ENCODE measurements at regions not wholly inside any gene's neighbourhood (a gene's known extent, or its start where the extent isn't known, plus 50 kb on each side); places are given as distances from the start of the nearest gene placed in this dataset.

GRCh38 chr15:38652183-38652794, 87.7 kb upstream of the RASGRP1 start:
- H3K27me3 ChIP-seq (ENCODE audit: control insufficient read depth, insufficient read depth, low read length), result peaks cover 32% of the 10 kb centered on the region
- no peak overlapping the region for H3K27ac ChIP-seq (ENCODE audit: low read depth, low read length)
- CTCF ChIA-PET, result no interaction called here
- POLR2A ChIA-PET, result no interaction called here
- H3K4me3 ChIP-seq (ENCODE audit: low read depth, low read length), result no peak overlapping the region
- H3K9me3 ChIP-seq (ENCODE audit: control insufficient read depth, insufficient read depth, low read length), result no peaks in the 10 kb centered on the region
- no peak for DNase-seq (ENCODE audit: low read depth, low spot score)
- no peak for TF ChIP-seq CTCF (IDR thresholded peaks at IDR 0.05; ENCODE audit: low read depth, low read length)

DNA sequence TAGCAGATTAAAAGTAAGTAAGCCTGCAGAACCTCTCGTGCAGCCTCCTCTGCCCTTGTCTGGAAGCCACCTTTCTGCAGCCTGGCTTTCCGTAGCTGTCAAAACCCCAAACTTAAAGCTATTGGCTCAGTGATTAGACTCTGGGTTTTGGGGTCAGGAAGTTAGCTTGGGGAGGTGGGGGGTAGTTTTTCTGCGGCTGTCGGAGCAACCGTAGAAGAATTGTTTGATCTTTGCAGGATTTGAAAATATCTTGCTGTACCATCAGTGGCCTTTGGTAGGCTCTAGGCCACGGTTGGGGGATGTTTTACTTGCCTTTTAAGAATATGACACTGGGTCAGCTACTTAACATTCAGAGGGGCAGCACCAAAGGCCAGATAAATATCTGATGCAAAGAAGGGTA, 88.4 kb upstream of the RASGRP1 start:
- Histone ChIP-seq H3K27me3 (ENCODE audit: control insufficient read depth, insufficient read depth, low read length) (peaks cover 30% of the 10 kb centered on the region), H3K4me3 (ENCODE audit: low read depth, low read length) (no peak overlapping the region), H3K9me3 (ENCODE audit: control insufficient read depth, insufficient read depth, low read length) (no peaks in the 10 kb centered on the region), H3K27ac (ENCODE audit: low read depth, low read length) (no peak overlapping the region)
- DNase-seq (ENCODE audit: low read depth, low spot score), result no peak
- no peak for TF ChIP-seq CTCF (IDR thresholded peaks at IDR 0.05; ENCODE audit: low read depth, low read length)
- ChIA-PET CTCF (interaction anchor here (1.2 kb wide), 1 partner anchor 89 kb away, joined by 4 read pairs; the partner anchor contains the start of gene RASGRP1), POLR2A (no interaction called here)

DNA sequence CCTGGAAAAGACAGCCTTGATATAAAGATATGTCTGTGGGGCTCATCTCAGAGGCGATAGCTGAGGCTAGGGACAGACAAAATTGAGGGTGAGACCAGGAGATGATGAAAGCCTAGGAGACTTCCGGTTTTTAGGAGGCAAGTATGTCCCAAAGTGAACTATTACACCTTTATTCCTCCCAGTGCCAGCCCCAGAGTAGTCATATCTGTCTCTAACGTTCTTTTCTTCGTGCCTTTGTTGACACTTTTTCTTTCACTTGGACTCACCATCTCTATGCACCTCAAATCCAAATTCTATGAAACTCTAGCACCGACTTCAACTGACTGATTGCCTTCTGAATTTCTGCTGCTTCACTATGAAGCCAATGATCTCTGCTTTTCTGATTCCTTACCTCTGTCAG, 93.8 kb upstream of the RASGRP1 start:
- Histone ChIP-seq H3K27me3 (ENCODE audit: control insufficient read depth, insufficient read depth, low read length) (peaks cover 10% of the 10 kb centered on the region), H3K4me3 (ENCODE audit: low read depth, low read length) (no peak overlapping the region), H3K27ac (ENCODE audit: low read depth, low read length) (no peak overlapping the region), H3K9me3 (ENCODE audit: control insufficient read depth, insufficient read depth, low read length) (no peaks in the 10 kb centered on the region)
- ChIA-PET CTCF (interaction anchor here (1.5 kb wide), 1 partner anchor 10 kb away, joined by 4 read pairs; no protein-coding TSS in a partner anchor), POLR2A (no interaction called here)
- TF ChIP-seq CTCF (IDR thresholded peaks at IDR 0.05; ENCODE audit: low read depth, low read length), result no peak
- no peak for DNase-seq (ENCODE audit: low read depth, low spot score)

GRCh38 chr15:38660738-38661137, 96.1 kb upstream of the RASGRP1 start:
- no peak overlapping the region for H3K27ac ChIP-seq (ENCODE audit: low read depth, low read length)
- H3K4me3 ChIP-seq (ENCODE audit: low read depth, low read length), result no peak overlapping the region
- CTCF ChIA-PET, result no interaction called here
- no peak for TF ChIP-seq CTCF (IDR thresholded peaks at IDR 0.05; ENCODE audit: low read depth, low read length)
- POLR2A ChIA-PET, result no interaction called here
- no peak for DNase-seq (ENCODE audit: low read depth, low spot score)
- H3K9me3 ChIP-seq (ENCODE audit: control insufficient read depth, insufficient read depth, low read length), result no peaks in the 10 kb centered on the region
- peaks cover 30% of the 10 kb centered on the region for H3K27me3 ChIP-seq (ENCODE audit: control insufficient read depth, insufficient read depth, low read length)

DNA sequence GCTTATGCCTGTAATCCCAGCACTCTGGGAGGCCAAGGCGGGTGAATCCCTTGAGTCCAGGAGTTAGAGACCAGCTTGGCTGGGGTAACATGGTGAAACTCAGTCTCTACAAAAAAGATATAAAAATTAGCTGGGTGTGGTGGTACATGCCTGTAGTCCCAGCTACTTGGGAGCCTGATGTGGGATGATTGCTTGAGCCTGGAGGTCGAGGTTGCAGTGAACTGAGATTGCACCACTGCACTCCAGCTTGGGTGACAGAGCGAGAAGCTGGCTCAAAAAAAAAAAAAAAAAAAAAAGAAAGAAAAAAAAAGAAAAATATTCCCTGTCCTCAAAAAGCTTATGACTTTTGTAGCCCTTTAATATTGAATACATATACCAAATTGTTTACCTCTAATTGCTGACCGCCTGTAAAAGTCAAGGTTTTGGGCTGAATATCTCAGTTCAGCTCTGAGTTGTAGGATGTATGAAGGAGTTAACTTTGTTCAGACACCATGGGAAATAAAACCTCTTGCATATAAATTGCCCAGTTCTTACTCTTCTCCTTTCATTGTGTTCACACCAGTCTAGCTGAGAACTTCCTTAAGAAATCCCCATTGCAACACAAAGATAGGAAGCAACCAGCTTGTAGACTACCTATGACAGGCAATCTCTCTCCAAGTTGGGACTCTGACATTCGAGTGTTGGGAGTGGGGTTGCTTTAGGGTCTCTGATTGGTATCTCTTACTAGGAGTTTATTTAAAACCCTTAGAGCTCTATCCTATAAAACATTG, 97.6 kb upstream of the RASGRP1 start:
- ChIA-PET CTCF (interaction anchor here (1.0 to 1.2 kb wide), 2 partner anchors 98 to 99 kb away, joined by 3 to 11 read pairs; partner anchors contain the start of gene RASGRP1), POLR2A (no interaction called here)
- Histone ChIP-seq H3K27me3 (ENCODE audit: control insufficient read depth, insufficient read depth, low read length) (peaks cover 39% of the 10 kb centered on the region), H3K4me3 (ENCODE audit: low read depth, low read length) (no peak overlapping the region), H3K9me3 (ENCODE audit: control insufficient read depth, insufficient read depth, low read length) (no peaks in the 10 kb centered on the region), H3K27ac (ENCODE audit: low read depth, low read length) (no peak overlapping the region)
- DNase-seq (ENCODE audit: low read depth, low spot score), result no peak
- no peak for TF ChIP-seq CTCF (IDR thresholded peaks at IDR 0.05; ENCODE audit: low read depth, low read length)
